Ishikawa (cell line): ENCODE measurements at regions not wholly inside any gene's neighbourhood (a gene's known extent, or its start where the extent isn't known, plus 50 kb on each side); places are given as distances from the start of the nearest gene placed in this dataset.

Source experiments
- CEBPB ChIP-seq: IDR thresholded peaks from 2 replicates; pipeline ENCODE4 v1.6.1; 2012
- CREB1 ChIP-seq: IDR thresholded peaks from 2 replicates; pipeline ENCODE4 v1.6.1; 2012; ENCODE audit warnings: low read depth
- EGR1 ChIP-seq: IDR thresholded peaks from 2 replicates; pipeline ENCODE4 v1.6.1; 2012
- EP300 ChIP-seq: IDR thresholded peaks from 2 replicates; pipeline ENCODE4 v1.6.1; 2012; ENCODE audit warnings: borderline replicate concordance
- FOXM1 ChIP-seq: IDR thresholded peaks from 2 replicates; pipeline ENCODE4 v1.6.1; 2012; ENCODE audit warnings: low read depth, borderline replicate concordance
- NFIC ChIP-seq: IDR thresholded peaks from 2 replicates; pipeline ENCODE4 v1.6.1; 2012
- RAD21 ChIP-seq: IDR thresholded peaks from 2 replicates; pipeline ENCODE4 v1.6.1; 2012; ENCODE audit warnings: low read depth
- TAF1 ChIP-seq: IDR thresholded peaks from 2 replicates; pipeline ENCODE4 v1.6.1; 2012; ENCODE audit warnings: low read depth, mild to moderate bottlenecking
- TCF12 ChIP-seq: IDR thresholded peaks from 2 replicates; pipeline ENCODE4 v1.6.1; 2012; ENCODE audit warnings: low read depth
- TEAD4 ChIP-seq: IDR thresholded peaks from 2 replicates; pipeline ENCODE4 v1.6.1; 2012
- YY1 ChIP-seq: IDR thresholded peaks from 2 replicates; pipeline ENCODE4 v1.6.1; 2012; ENCODE audit warnings: low read depth
- ZBTB7A ChIP-seq: IDR thresholded peaks from 2 replicates; pipeline ENCODE4 v1.6.1; 2012; ENCODE audit warnings: low read depth
- TF ChIP-seq, protein P1 (sequence below): IDR thresholded peaks from 2 replicates; pipeline ENCODE4 v1.6.1; 2012; ENCODE audit warnings: low read depth, mild to moderate bottlenecking
- TF ChIP-seq, protein P2 (sequence below): IDR thresholded peaks from 2 replicates; pipeline ENCODE4 v1.6.1; 2012
- TF ChIP-seq, protein P3 (sequence below): IDR thresholded peaks from 2 replicates; pipeline ENCODE4 v1.6.1; 2012

DNA sequence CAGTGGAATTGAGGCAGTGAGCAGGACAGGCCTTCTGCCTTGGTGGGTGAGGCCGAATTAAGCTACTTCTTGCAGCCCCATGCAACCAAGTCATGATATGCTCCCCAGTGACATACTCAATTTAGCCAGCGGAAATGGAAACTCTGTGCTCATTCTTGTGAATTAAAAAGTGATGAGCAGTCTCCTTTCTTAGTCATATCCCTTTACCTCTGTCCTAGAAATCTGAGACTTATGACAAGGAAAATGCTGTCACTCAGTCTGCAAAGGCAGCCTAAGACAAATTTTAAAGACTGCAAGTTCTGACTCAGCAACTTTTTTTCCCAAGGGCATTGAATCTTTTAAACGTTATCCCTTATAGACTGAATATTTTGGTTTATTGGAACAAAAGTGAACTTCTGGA is 218.2 kb downstream of the SH3BP4 start:
- no peak for TF ChIP-seq TAF1
- TF ChIP-seq ZBTB7A = no peak
- no peak for TF ChIP-seq TCF12
- TF ChIP-seq EGR1 = no peak
- TF ChIP-seq EP300 = no peak
- TF ChIP-seq CREB1 = no peak
- TF ChIP-seq CEBPB = no peak
- no peak for TF ChIP-seq FOXM1
- TF ChIP-seq, protein P1, sequence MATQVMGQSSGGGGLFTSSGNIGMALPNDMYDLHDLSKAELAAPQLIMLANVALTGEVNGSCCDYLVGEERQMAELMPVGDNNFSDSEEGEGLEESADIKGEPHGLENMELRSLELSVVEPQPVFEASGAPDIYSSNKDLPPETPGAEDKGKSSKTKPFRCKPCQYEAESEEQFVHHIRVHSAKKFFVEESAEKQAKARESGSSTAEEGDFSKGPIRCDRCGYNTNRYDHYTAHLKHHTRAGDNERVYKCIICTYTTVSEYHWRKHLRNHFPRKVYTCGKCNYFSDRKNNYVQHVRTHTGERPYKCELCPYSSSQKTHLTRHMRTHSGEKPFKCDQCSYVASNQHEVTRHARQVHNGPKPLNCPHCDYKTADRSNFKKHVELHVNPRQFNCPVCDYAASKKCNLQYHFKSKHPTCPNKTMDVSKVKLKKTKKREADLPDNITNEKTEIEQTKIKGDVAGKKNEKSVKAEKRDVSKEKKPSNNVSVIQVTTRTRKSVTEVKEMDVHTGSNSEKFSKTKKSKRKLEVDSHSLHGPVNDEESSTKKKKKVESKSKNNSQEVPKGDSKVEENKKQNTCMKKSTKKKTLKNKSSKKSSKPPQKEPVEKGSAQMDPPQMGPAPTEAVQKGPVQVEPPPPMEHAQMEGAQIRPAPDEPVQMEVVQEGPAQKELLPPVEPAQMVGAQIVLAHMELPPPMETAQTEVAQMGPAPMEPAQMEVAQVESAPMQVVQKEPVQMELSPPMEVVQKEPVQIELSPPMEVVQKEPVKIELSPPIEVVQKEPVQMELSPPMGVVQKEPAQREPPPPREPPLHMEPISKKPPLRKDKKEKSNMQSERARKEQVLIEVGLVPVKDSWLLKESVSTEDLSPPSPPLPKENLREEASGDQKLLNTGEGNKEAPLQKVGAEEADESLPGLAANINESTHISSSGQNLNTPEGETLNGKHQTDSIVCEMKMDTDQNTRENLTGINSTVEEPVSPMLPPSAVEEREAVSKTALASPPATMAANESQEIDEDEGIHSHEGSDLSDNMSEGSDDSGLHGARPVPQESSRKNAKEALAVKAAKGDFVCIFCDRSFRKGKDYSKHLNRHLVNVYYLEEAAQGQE = no peak
- TF ChIP-seq, protein P2, sequence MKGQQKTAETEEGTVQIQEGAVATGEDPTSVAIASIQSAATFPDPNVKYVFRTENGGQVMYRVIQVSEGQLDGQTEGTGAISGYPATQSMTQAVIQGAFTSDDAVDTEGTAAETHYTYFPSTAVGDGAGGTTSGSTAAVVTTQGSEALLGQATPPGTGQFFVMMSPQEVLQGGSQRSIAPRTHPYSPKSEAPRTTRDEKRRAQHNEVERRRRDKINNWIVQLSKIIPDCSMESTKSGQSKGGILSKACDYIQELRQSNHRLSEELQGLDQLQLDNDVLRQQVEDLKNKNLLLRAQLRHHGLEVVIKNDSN = no peak
- no peak for TF ChIP-seq RAD21
- TF ChIP-seq TEAD4 = no peak
- TF ChIP-seq NFIC = no peak

DNA sequence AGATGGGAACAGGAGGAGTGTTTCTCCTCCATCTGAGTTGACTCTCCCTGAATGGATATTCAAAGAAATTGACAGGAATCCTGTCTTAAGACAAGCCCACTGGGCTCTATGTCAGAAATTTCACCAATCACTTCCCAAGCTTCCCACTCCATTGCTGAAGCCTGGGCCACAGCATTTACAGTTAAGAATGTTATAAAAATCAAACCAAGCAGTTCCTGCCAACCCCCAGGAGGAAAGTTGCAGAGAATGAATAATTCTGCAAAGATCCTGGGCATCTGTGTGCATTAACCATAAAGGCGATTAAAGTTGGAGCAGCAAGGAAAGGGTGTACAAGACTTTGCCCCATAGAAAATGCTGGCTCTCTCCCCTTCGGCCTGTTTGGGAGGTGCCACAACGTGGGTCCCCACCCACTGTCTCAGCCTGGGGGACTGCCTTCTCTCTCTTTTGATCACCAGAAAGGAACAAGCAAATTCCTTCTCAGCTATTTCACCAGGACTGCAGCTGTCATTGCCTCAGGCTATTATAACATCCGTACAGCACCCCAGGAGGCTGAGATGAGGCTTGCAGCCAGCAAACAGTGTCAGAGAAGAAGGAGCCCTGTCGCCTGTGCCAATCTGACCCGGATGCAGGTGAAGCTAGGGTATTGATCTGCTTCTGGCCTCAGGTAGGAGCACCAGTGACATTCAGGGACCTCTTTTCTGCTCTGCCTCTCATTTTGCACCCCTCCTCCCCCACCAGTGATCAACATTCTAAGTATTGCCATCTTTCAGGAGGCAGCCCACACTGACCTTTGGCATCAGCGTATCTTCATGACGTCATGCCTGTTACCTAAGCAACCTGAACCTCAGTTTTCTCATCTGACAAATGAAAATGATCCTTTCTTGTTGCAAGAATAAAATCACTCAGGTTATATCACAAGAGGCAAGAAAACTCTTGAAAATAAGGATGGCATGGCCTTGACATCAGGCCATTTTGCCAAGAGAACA is 219.0 kb downstream of the SH3BP4 start:
- TF ChIP-seq FOXM1 (no peak), TCF12 (peak; percentile 55; the same call in 1 of the 2 replicates), TEAD4 (0 out of 2 replicates have a peak, but pooled peaks have one; percentile 42), ZBTB7A (no peak), NFIC (0 out of 2 replicates have a peak, but pooled peaks have one; percentile 21), RAD21 (peak; percentile 23; the same call in 1 of the 2 replicates), EGR1 (no peak)
- TF ChIP-seq, protein P2 = no peak
- TF ChIP-seq, protein P3, sequence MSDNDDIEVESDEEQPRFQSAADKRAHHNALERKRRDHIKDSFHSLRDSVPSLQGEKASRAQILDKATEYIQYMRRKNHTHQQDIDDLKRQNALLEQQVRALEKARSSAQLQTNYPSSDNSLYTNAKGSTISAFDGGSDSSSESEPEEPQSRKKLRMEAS = no peak
- TF ChIP-seq, protein P1 = no peak

DNA sequence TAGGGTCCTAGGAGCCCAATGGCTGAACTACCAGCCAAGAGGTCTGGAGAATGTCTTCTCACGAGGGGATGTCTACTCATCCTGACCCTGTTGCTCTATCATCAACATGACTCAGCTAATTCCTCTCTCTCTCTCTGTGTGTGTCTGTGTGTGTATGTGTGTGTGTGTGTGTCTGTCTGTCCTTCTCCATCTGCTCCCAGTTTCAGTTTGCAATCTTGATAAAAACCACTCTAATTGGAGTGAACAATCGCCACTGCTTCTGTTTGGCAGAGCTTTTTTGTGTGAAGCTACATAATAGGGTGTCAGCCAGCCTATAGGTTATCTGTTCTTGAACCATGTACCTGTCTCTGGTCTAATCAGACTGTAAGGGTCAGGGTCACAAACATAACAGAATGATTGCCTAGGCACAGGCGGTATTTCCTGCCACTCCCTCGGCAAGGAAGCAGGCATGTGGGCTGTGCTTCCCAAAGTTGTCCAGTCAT is 219.8 kb downstream of the SH3BP4 start:
- TF ChIP-seq CREB1 = no peak
- TF ChIP-seq EP300 = no peak
- no peak for TF ChIP-seq CEBPB
- no peak for TF ChIP-seq EGR1
- no peak for TF ChIP-seq YY1
- no peak for TF ChIP-seq FOXM1
- TF ChIP-seq ZBTB7A = no peak
- TF ChIP-seq, protein P3 = no peak
- no peak for TF ChIP-seq TEAD4

DNA sequence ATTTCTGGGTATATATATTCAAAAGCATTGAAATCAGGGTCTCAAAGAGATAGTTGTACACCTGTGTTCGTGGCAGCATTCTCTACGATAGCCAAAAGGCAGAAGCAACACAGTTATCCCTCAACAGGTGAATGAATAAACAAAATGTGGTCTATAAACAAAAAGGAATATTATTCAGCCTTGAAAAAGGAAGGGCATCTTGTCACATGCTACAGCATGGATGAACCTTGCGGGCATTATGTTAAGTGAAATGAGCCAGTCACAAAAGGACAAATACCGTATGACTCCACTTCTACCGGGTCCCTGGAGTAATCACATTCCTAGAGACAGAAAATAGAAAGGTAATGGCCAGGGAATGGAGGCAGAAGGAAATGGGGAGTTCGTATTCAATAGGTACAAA is 228.8 kb downstream of the SH3BP4 start:
- TF ChIP-seq TCF12 (no peak), EP300 (no peak), FOXM1 (no peak), YY1 (no peak), TAF1 (no peak), RAD21 (no peak), CEBPB (no peak), ZBTB7A (no peak), TEAD4 (no peak), NFIC (no peak), EGR1 (no peak), CREB1 (no peak)
- TF ChIP-seq, protein P2 = no peak
- TF ChIP-seq, protein P3 = no peak
- TF ChIP-seq, protein P1 = no peak
